ENCODE measurements at regions not wholly inside any gene's neighbourhood (a gene's known extent, or its start where the extent isn't known, plus 50 kb on each side); places are given as distances from the start of the nearest gene placed in this dataset.

GRCh38 chr14:58736606-58737005 lies 98.8 kb downstream of the DACT1 start:
- no peak for ATAC-seq
- Mint-ChIP-seq H3K9me3 (no peaks in the 10 kb centered on the region), H3K27me3 (ENCODE audit: low read depth) (no peaks in the 10 kb centered on the region), H3K4me3 (no peak overlapping the region), H3K36me3 (no peaks in the 10 kb centered on the region), H3K4me1 (no peaks in the 10 kb centered on the region), H3K27ac (no peak overlapping the region)
- TF ChIP-seq TEAD1 (CRISPR knock-in tag; IDR thresholded peaks at IDR 0.05) (no peak), ZNF425 (CRISPR knock-in tag; conservative IDR thresholded peaks at IDR 0.05) (no peak), STAT6 (CRISPR knock-in tag; conservative IDR thresholded peaks at IDR 0.05; ENCODE audit: low read depth) (no peak), NFYB (CRISPR knock-in tag; conservative IDR thresholded peaks at IDR 0.05; ENCODE audit: low read depth) (no peak), GABPB1 (CRISPR knock-in tag; IDR thresholded peaks at IDR 0.05) (no peak), PREB (CRISPR knock-in tag; IDR thresholded peaks at IDR 0.05; ENCODE audit: borderline replicate concordance) (no peak), ZMAT4 (CRISPR knock-in tag; IDR thresholded peaks at IDR 0.05) (no peak), USF1 (CRISPR knock-in tag; IDR thresholded peaks at IDR 0.05) (no peak), PRRX2 (CRISPR knock-in tag; IDR thresholded peaks at IDR 0.05) (no peak), ELF4 (CRISPR knock-in tag; IDR thresholded peaks at IDR 0.05; ENCODE audit: low read depth) (no peak), IRF1 (CRISPR knock-in tag; IDR thresholded peaks at IDR 0.05) (no peak), IRF2 (CRISPR knock-in tag; IDR thresholded peaks at IDR 0.05; ENCODE audit: borderline replicate concordance, low read depth) (no peak)
- ChIA-PET CTCF (no interaction called here), POLR2A (no interaction called here)
- DNase-seq (ENCODE audit: low spot score): no peak

- H3K27ac Mint-ChIP-seq: no peak overlapping the region
- DNase-seq (ENCODE audit: low spot score) (no peak), ATAC-seq (no peak)
- no peaks in the 10 kb centered on the region for H3K4me1 Mint-ChIP-seq
- CTCF ChIA-PET: no interaction called here
- H3K36me3 Mint-ChIP-seq: no peaks in the 10 kb centered on the region
- H3K9me3 Mint-ChIP-seq: no peaks in the 10 kb centered on the region
- H3K27me3 Mint-ChIP-seq (ENCODE audit: low read depth): no peaks in the 10 kb centered on the region
- H3K4me3 Mint-ChIP-seq: no peak overlapping the region
- POLR2A ChIA-PET: no interaction called here
- TF ChIP-seq ETV6 (CRISPR knock-in tag; IDR thresholded peaks at IDR 0.05): no peak
- no peak for TF ChIP-seq AFF4 (CRISPR knock-in tag; IDR thresholded peaks at IDR 0.05; ENCODE audit: borderline replicate concordance)
- no peak for TF ChIP-seq MYBL2 (CRISPR knock-in tag; IDR thresholded peaks at IDR 0.05)
- TF ChIP-seq ATF3 (CRISPR knock-in tag; conservative IDR thresholded peaks at IDR 0.05): no peak
- no peak for TF ChIP-seq ATF2 (CRISPR knock-in tag; IDR thresholded peaks at IDR 0.05; ENCODE audit: borderline replicate concordance, low read depth)
- TF ChIP-seq NFE2L1 (CRISPR knock-in tag; IDR thresholded peaks at IDR 0.05): no peak
- TF ChIP-seq TEAD4 (CRISPR knock-in tag; IDR thresholded peaks at IDR 0.05): no peak
- TF ChIP-seq ZNF219 (CRISPR knock-in tag; IDR thresholded peaks at IDR 0.05; ENCODE audit: borderline replicate concordance): no peak
Observed at GRCh38 chr14:58737511-58737910, 99.7 kb downstream of the DACT1 start.
